HG03095 (cell line): ENCODE measurements at regions not wholly inside any gene's neighbourhood (a gene's known extent, or its start where the extent isn't known, plus 50 kb on each side); places are given as distances from the start of the nearest gene placed in this dataset.
"Not testable (repeated sequence)": the region's sequence is repeated elsewhere in the genome, so short reads cannot be mapped to it uniquely, and the experiment has no call there.

Experiments used
- ATAC-seq: cut with Tn5 transposase; IDR thresholded peaks from one replicate; pipeline ENCODE4 v1.9.1; 2021; ENCODE audit warnings: moderate library complexity; ENCODE audit not compliant: unreplicated experiment

- ATAC-seq, result no peak
Observed at GRCh38 chr10:78231939-78232338, 198.3 kb downstream of the RPS24 start.

GRCh38 chr10:78236416-78237015 is 202.9 kb downstream of the RPS24 start:
- no peak for ATAC-seq

- ATAC-seq, result not testable (repeated sequence)
Observed at GRCh38 chr10:78237951-78238350, 204.3 kb downstream of the RPS24 start.

DNA sequence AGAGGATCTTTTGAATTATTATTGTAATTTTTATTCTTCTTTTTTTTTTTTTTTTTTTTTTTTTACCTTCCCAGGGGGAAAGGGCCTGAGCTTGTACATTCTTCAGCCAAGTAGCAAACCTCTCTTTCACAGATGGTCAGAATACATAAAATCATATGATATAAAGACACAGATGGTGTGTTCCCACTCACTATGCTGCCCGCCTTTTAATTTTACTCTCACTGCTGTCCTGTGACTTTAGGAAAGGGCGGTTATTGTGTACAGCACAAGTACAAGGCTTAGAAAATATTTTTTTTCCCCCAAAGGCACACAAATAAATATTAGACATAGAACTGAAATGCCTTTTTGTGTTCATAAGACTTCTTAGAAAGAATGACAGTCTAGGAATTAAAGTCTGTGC is 213.6 kb downstream of the RPS24 start:
- no peak for ATAC-seq

DNA sequence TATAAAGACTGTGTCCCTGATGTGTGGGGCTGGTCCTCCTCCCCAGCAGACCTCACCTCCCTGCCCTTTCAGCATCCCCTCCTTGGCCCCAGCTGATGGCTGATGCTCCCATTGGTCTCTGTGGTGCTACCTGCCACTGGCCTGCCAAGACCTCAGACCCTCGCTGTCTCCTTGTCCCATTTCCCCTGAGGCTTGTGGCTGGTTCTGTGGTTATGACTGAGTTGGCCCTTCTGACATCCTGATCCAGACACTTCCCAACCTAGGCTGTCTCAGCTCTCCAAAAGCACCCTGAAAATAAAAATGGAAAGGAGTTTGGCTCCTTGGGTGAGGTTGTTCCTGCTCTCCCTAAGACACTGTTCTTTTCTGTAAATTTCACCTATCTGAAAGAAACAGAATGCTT is 214.2 kb downstream of the RPS24 start:
- no peak for ATAC-seq

GRCh38 chr10:78248651-78249464 is 215.2 kb downstream of the RPS24 start:
- no peak for ATAC-seq

- ATAC-seq, result no peak
Observed at GRCh38 chr10:78249690-78250089, 216.0 kb downstream of the RPS24 start.

GRCh38 chr10:78250313-78251015 is 216.8 kb downstream of the RPS24 start:
- ATAC-seq, result no peak

- ATAC-seq, result no peak
Observed at GRCh38 chr10:78251016-78251385, 217.3 kb downstream of the RPS24 start.

- ATAC-seq, result no peak
Observed at GRCh38 chr10:78252286-78252685, 218.6 kb downstream of the RPS24 start.

DNA sequence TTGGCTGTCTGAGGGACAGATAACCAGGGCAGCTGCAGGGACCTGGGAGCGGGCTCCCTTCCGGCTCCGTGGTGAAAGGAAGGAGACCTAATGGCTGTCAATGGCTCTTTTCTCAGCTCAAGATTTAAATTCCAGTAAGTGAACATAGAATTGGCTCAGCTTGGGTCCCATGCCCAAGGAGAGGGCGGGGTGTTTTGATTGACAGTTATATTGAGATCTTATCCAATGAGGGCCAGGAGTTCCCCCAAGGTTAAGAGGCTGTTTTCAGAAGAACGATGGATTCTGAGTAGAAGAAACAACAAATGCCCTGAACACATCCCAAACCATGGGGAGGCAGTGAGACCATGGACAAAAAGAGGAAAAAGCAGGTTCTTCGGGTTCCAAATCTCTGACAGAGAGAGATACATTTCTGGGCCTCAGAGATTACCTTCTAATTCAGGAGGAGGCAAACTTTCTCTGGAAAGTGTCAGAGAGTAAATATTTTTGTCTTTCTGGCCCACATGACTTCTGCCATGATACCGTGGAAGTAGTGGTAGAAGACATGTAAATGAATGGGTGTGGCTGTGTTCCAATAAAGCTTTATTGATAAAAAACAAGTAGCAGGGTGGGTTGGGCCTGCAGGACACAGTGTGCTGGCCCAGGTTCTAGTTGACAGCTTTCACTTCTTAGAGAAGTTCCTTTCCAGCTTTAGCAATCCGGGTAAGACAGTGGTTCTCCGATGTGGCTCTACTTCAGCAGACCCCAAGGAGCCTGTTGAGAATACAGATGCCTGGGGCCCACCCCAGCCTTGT is 219.6 kb downstream of the RPS24 start:
- ATAC-seq, result no peak

- no peak for ATAC-seq
Observed at GRCh38 chr10:78254013-78254412, 220.3 kb downstream of the RPS24 start.

- no peak for ATAC-seq
Observed at GRCh38 chr10:78255214-78255613, 221.6 kb downstream of the RPS24 start.

GRCh38 chr10:78255796-78256638 is 222.4 kb downstream of the RPS24 start:
- no peak for ATAC-seq

DNA sequence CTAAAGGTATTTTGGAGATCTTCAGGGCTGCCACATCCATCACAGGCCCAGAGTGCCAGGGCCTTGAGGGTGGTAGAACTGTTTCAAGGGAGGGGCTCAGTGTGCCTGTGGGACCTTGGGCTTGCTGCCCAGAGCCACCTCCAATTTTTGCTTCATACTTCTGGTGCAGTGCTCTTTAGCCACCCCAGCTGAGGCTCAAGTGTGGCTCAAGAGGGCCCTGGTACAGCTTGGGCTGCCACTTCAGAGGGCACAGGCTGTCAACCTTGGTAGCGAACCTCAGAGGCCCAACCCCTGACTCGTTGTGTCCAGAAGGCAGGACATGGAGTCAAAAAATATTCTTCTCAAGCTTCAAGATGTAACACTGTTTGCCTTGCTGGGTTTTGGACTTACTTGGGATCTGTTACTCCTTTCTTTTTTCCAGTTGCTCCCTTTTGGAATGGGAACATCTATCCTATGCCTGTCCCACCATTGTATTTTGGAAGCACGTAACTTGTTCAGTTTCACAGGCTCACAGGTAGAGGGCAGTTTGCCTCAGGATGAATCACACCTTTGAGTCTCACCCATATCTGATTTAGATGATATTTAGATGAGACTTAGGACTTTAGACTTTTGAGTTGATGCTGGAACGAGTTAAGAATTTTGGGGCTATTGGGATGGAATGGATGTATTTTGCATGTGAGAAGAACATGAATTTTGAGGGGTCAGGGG is 224.8 kb downstream of the RPS24 start:
- ATAC-seq, result no peak

- ATAC-seq, result no peak
Observed at GRCh38 chr10:78259391-78259790, 225.7 kb downstream of the RPS24 start.

- no peak for ATAC-seq
Observed at GRCh38 chr10:78260141-78260540, 226.5 kb downstream of the RPS24 start.

GRCh38 chr10:78260680-78261079 is 227.0 kb downstream of the RPS24 start:
- no peak for ATAC-seq

DNA sequence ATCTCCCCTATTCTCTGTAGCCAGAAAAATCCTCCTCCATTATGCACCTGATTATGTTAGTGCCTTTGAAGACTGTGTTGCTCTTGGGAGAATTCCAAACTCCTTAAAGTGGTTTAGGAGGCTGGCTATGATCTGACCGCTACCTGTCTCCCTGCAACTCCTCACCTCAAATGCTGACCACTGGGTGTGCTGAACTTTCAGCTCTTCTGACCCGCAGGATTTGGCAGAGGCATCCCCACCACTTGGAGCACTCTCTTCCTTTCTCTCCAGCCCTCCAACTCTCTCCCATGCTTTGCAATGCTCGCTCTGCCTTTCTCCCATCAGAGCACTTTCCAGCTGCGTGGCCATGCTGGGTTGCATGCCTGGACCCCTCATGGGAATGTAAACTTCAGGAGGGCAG is 227.6 kb downstream of the RPS24 start:
- no peak for ATAC-seq

DNA sequence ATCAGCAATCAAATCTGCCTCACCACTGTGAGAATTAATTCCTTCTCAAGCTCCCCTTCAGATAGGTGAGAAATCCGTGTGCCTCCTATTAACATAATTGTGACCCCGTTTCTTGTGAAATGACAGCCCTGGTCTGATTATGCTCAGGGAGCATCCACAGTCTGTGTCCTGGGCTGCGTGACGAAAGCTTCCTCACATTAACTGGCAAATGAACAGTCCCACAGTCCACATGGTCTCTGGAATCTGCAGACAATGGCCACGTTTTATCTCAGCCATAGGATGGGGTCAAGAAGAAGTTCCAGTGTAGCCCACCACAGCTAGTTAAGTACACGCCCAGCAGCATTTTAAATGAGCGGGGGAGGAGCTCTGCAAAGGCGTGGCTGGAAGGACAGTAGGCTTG is 229.2 kb downstream of the RPS24 start:
- ATAC-seq, result no peak
